Neural progenitor cell (in vitro differentiated cells): ENCODE measurements at regions not wholly inside any gene's neighbourhood (a gene's known extent, or its start where the extent isn't known, plus 50 kb on each side); places are given as distances from the start of the nearest gene placed in this dataset.

Source experiments
- EZH2 ChIP-seq: fragments of 200-600 bp; sonication (generic); IDR thresholded peaks from 2 replicates; pipeline ENCODE4 v1.6.1; 2017; ENCODE audit warnings: antibody characterized with exemption, mild to moderate bottlenecking, moderate library complexity
- TF ChIP-seq, protein P1 (sequence below): fragments of 200-600 bp; sonication (generic); IDR thresholded peaks from 2 replicates; pipeline ENCODE4 v1.5.1; 2017; ENCODE audit warnings: antibody characterized with exemption, mild to moderate bottlenecking

DNA sequence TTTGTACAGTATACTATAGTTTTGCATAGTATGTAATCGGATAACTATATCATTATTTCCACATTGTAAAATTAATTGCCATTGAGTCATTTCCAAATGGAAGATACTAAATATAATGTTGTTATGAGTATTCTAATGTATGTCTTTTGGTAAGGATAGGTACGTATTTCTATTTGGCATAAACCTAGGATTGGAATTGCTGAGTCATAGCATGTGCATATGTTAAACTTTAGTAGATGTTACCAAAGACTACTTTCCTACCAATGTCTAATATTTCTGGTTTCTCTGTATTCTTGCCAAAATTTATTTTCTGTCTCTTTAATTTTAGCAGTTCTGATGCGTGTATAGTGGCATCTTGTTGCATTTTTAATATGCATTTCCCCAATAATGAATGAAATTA, 825.1 kb upstream of the ARRDC3 start:
- TF ChIP-seq, protein P1, sequence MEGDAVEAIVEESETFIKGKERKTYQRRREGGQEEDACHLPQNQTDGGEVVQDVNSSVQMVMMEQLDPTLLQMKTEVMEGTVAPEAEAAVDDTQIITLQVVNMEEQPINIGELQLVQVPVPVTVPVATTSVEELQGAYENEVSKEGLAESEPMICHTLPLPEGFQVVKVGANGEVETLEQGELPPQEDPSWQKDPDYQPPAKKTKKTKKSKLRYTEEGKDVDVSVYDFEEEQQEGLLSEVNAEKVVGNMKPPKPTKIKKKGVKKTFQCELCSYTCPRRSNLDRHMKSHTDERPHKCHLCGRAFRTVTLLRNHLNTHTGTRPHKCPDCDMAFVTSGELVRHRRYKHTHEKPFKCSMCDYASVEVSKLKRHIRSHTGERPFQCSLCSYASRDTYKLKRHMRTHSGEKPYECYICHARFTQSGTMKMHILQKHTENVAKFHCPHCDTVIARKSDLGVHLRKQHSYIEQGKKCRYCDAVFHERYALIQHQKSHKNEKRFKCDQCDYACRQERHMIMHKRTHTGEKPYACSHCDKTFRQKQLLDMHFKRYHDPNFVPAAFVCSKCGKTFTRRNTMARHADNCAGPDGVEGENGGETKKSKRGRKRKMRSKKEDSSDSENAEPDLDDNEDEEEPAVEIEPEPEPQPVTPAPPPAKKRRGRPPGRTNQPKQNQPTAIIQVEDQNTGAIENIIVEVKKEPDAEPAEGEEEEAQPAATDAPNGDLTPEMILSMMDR = no peak
- TF ChIP-seq EZH2 = no peak
